Endothelial cell of umbilical vein (primary cell): ENCODE measurements at regions not wholly inside any gene's neighbourhood (a gene's known extent, or its start where the extent isn't known, plus 50 kb on each side); places are given as distances from the start of the nearest gene placed in this dataset.

Experiments used
- BruUV-seq: library from RNA; stranded (reverse); fragments of 400-500 nt; replicated peaks from 2 replicates; lab custom pipeline; 2021; lab: Mats Ljungman, UMichigan
- CTCF ChIA-PET: fragments of 300-600, 350-600 bp; sonication (Branson Sonifier 250); formaldehyde crosslinking; loops from one replicate; lab custom pipeline; 2021; ENCODE audit warnings: antibody characterized with exemption, inconsistent platforms; lab: Charles Lee
- POLR2A ChIA-PET: fragments of 300-600, 350-600 bp; sonication (Branson Sonifier 250); formaldehyde crosslinking; loops from one replicate; lab custom pipeline; 2021; ENCODE audit warnings: antibody characterized with exemption, inconsistent platforms; lab: Charles Lee
- DNase-seq: peaks from one replicate; pipeline ENCODE4 v3.0.0-alpha.2; 2011; ENCODE audit warnings: low read depth, low spot score
- FAIRE-seq: peaks from 2 replicates; lab custom pipeline; 2011; peaks lifted over from hg19 to GRCh38; lab: Jason Lieb, UNC
- H2AFZ ChIP-seq: 2 replicates; pipeline ENCODE4 v1.6.0; 2012; ENCODE audit warnings: low read depth, low read length, control low read depth, inconsistent platforms
- H3K27ac ChIP-seq: 2 replicates; pipeline ENCODE4 v1.5.1; 2011; ENCODE audit warnings: low read depth, mild to moderate bottlenecking, control low read depth, low read length, moderate library complexity; ENCODE audit not compliant: insufficient read depth
- H3K27me3 ChIP-seq, 2 experiments: 2 replicates each; pipeline versions ENCODE4 v1.6.0 to v1.6.1; 2011; ENCODE audit warnings: low read length in 2 of 2, mixed read lengths in 1 of 2; ENCODE audit not compliant: control insufficient read depth in 2 of 2, insufficient read depth in 2 of 2
- H3K36me3 ChIP-seq, 2 experiments: 2 replicates in 1 of 2; 3 replicates in 1 of 2; pipeline ENCODE4 v1.5.1; 2011; ENCODE audit warnings: low read length in 2 of 2, mild to moderate bottlenecking in 1 of 2, moderate library complexity in 1 of 2; ENCODE audit not compliant: control insufficient read depth in 2 of 2, insufficient read depth in 2 of 2; ENCODE audit errors: extremely low read depth in 1 of 2
- H3K4me1 ChIP-seq: 3 replicates; pipeline ENCODE4 v1.5.1; 2011; ENCODE audit warnings: mild to moderate bottlenecking, low read length; ENCODE audit not compliant: control insufficient read depth, insufficient read depth; ENCODE audit errors: extremely low read depth
- H3K4me2 ChIP-seq: 2 replicates; pipeline ENCODE4 v1.6.1; 2011; ENCODE audit warnings: low read length, control low read depth, mixed read lengths; ENCODE audit not compliant: insufficient read depth
- H3K4me3 ChIP-seq, 3 experiments: fragments of 200-600 bp in 1 of 3; sonication (generic), shearing (Covaris generic) in 1 of 3; replicated peaks in 1 of 3; 2 replicates each; pipeline ENCODE4 v1.5.1; 2011 to 2016; ENCODE audit warnings: control low read depth in 3 of 3, low read length in 3 of 3, mild to moderate bottlenecking in 2 of 3, inconsistent platforms in 1 of 3, low read depth in 1 of 3, moderate library complexity in 1 of 3; ENCODE audit not compliant: insufficient read depth in 1 of 3
- H3K79me2 ChIP-seq: 2 replicates; pipeline ENCODE4 v1.6.0; 2012; ENCODE audit warnings: low read length, inconsistent platforms; ENCODE audit not compliant: control insufficient read depth, insufficient read depth
- H3K9ac ChIP-seq: replicated peaks from 2 replicates; pipeline ENCODE3; 2011; ENCODE audit warnings: low read length, control low read depth; ENCODE audit not compliant: insufficient read depth; ENCODE audit errors: extremely low read depth
- H3K9me1 ChIP-seq: replicated peaks from 3 replicates; pipeline ENCODE4 v1.6.0; 2011; ENCODE audit warnings: mild to moderate bottlenecking, low read length; ENCODE audit not compliant: control insufficient read depth, insufficient read depth; ENCODE audit errors: extremely low read depth
- H3K9me3 ChIP-seq: replicated peaks from 2 replicates; pipeline ENCODE4 v1.5.1; 2012; ENCODE audit warnings: low read length, inconsistent platforms; ENCODE audit not compliant: control insufficient read depth, insufficient read depth
- H4K20me1 ChIP-seq: replicated peaks from 2 replicates; pipeline ENCODE3; 2011; ENCODE audit warnings: mild to moderate bottlenecking, low read length; ENCODE audit not compliant: control insufficient read depth, insufficient read depth; ENCODE audit errors: extremely low read depth
- CTCF ChIP-seq, 2 donors: IDR thresholded peaks; 1 replicate in 1 of 2; 2 replicates in 1 of 2; pipeline ENCODE4 v1.5.1; 2011; ENCODE audit warnings: low read length in 2 of 2, mild to moderate bottlenecking in 2 of 2, moderate library complexity in 2 of 2, control low read depth in 1 of 2, inconsistent platforms in 1 of 2, low read depth in 1 of 2; ENCODE audit not compliant: insufficient read depth in 1 of 2; ENCODE audit errors: extremely low read depth in 1 of 2
- EZH2 ChIP-seq: IDR thresholded peaks from 2 replicates; pipeline ENCODE4 v1.6.1; 2012; ENCODE audit warnings: borderline replicate concordance, low read depth, mild to moderate bottlenecking, moderate library complexity, low read length, inconsistent platforms; ENCODE audit not compliant: severe bottlenecking
- FOS ChIP-seq: IDR thresholded peaks from 2 replicates; pipeline ENCODE4 v1.6.1; 2011; ENCODE audit warnings: mild to moderate bottlenecking, low read length, moderate library complexity, borderline replicate concordance; ENCODE audit not compliant: insufficient read depth
- JUN ChIP-seq: IDR thresholded peaks from 2 replicates; pipeline ENCODE4 v1.6.1; 2011; ENCODE audit warnings: borderline replicate concordance, low read depth; ENCODE audit not compliant: insufficient read length, insufficient read depth
- MYC ChIP-seq: IDR thresholded peaks from one replicate; pipeline ENCODE4 v1.6.1; 2011; ENCODE audit warnings: mild to moderate bottlenecking, low read depth, low read length
- POLR2A ChIP-seq: IDR thresholded peaks from 2 replicates; pipeline ENCODE4 v1.6.1; 2012; ENCODE audit warnings: low read depth, mild to moderate bottlenecking, control low read depth, low read length
- POLR2AphosphoS5 ChIP-seq: IDR thresholded peaks from 2 replicates; pipeline ENCODE4 v1.6.1; 2012; ENCODE audit warnings: low read depth, mild to moderate bottlenecking, control low read depth, low read length, moderate library complexity; ENCODE audit not compliant: insufficient read depth
- dilution Hi-C: fragments of 300-500 bp; cut with MboI; formaldehyde crosslinking; loops from one replicate; pipeline ENCODE4 v1.15.0; 2019; ENCODE audit warnings: low sequenced_read_pairs; ENCODE audit not compliant: extremely low pct_ligation_motif_present
- intact Hi-C: fragments of 100-400 bp; cut with micrococcal nuclease; formaldehyde crosslinking; loops from one replicate; pipeline ENCODE4 v1.10.0; 2022

GRCh38 chr5:87886164-87886563 is 382.5 kb downstream of the TMEM161B start:
- Histone ChIP-seq H3K36me3 (no peaks in the 10 kb centered on the region), H2AFZ (no peak overlapping the region), H3K4me1 (no peaks in the 10 kb centered on the region), H3K4me2 (no peak overlapping the region), H4K20me1 (no peaks in the 10 kb centered on the region), H3K27ac (no peak overlapping the region), H3K9me3 (no peaks in the 10 kb centered on the region), H3K9me1 (no peaks in the 10 kb centered on the region), H3K27me3 (no peaks in the 10 kb centered on the region), H3K79me2 (no peaks in the 10 kb centered on the region), H3K9ac (no peak overlapping the region), H3K4me3 (no peak overlapping the region)
- DNase-seq (no peak), FAIRE-seq (no peak)
- ChIA-PET POLR2A (no interaction called here), CTCF (no interaction called here)
- no TSS peak for BruUV-seq
- intact Hi-C loops: no loop called here
- TF ChIP-seq MYC: no peak
- no peak for TF ChIP-seq EZH2
- TF ChIP-seq POLR2AphosphoS5: no peak
- TF ChIP-seq FOS: no peak
- TF ChIP-seq POLR2A: no peak
- no peak for TF ChIP-seq JUN
- dilution Hi-C loops: no loop called here

GRCh38 chr5:87885758-87886157 is 382.9 kb downstream of the TMEM161B start:
- H3K4me3 ChIP-seq: no peak overlapping the region
- BruUV-seq: no TSS peak
- no peaks in the 10 kb centered on the region for H3K36me3 ChIP-seq
- H3K9me3 ChIP-seq: no peaks in the 10 kb centered on the region
- intact Hi-C loops (no loop called here), dilution Hi-C loops (no loop called here)
- H2AFZ ChIP-seq: no peak overlapping the region
- no peaks in the 10 kb centered on the region for H3K9me1 ChIP-seq
- no peak overlapping the region for H3K9ac ChIP-seq
- FAIRE-seq (no peak), DNase-seq (no peak)
- no peaks in the 10 kb centered on the region for H4K20me1 ChIP-seq
- no peak overlapping the region for H3K4me2 ChIP-seq
- no peaks in the 10 kb centered on the region for H3K4me1 ChIP-seq
- no peak overlapping the region for H3K27ac ChIP-seq
- ChIA-PET POLR2A (no interaction called here), CTCF (no interaction called here)
- H3K79me2 ChIP-seq: no peaks in the 10 kb centered on the region
- H3K27me3 ChIP-seq: no peaks in the 10 kb centered on the region
- no peak for TF ChIP-seq CTCF (IDR thresholded peaks at IDR 0.05; ENCODE audit: extremely low read depth in 1 of 2, insufficient read depth in 1 of 2, low read depth in 1 of 2, low read length in 2 of 2)
- TF ChIP-seq JUN: no peak
